Right lobe of liver (tissue), 4 donors: ENCODE measurements at regions not wholly inside any gene's neighbourhood (a gene's known extent, or its start where the extent isn't known, plus 50 kb on each side); places are given as distances from the start of the nearest gene placed in this dataset.
"Not testable (repeated sequence)": the region's sequence is repeated elsewhere in the genome, so short reads cannot be mapped to it uniquely, and the experiment has no call there.

Experiments used
- POLR2A ChIP-seq: fragments of 450-650 bp; IDR thresholded peaks from one replicate; pipeline ENCODE4 v1.6.1; 2017; ENCODE audit warnings: antibody characterized with exemption, mild to moderate bottlenecking
- TF ChIP-seq, protein P1 (sequence below), 4 donors: fragments of 200-600 bp in 3 of 4; fragments of 450-650 bp in 1 of 4; IDR thresholded peaks; one replicate each; pipeline versions ENCODE4 v1.5.1 to v1.8.0; 2016 to 2022; ENCODE audit warnings: antibody characterized with exemption in 4 of 4, mild to moderate bottlenecking in 2 of 4
- donor health status: DM: no; HTN: no; CAD: no.
- donor health status: DM: no; HTN: no; CAD: no.
- donor health status: DM: no; HTN: yes; CAD: no.

DNA sequence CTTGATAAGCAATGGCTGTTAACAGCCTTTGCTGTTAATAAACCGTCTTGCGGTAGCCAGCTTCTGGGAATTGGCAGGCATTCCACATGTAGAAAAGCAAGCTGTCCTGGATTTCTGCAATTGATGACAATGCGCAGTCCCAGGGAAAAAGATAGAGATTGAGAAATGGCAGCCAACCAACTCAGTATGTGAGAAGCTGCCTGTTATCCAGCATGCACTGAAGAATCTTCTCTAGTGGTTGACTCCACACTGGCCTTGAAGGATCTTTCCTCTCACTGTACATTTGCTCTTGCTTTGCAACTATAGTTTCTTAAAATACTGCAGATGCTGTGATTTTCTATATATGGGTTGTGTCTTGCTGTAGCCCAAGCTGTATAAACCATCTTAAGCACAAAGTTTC is 182.5 kb downstream of the DAZ2 start:
- TF ChIP-seq, protein P1, sequence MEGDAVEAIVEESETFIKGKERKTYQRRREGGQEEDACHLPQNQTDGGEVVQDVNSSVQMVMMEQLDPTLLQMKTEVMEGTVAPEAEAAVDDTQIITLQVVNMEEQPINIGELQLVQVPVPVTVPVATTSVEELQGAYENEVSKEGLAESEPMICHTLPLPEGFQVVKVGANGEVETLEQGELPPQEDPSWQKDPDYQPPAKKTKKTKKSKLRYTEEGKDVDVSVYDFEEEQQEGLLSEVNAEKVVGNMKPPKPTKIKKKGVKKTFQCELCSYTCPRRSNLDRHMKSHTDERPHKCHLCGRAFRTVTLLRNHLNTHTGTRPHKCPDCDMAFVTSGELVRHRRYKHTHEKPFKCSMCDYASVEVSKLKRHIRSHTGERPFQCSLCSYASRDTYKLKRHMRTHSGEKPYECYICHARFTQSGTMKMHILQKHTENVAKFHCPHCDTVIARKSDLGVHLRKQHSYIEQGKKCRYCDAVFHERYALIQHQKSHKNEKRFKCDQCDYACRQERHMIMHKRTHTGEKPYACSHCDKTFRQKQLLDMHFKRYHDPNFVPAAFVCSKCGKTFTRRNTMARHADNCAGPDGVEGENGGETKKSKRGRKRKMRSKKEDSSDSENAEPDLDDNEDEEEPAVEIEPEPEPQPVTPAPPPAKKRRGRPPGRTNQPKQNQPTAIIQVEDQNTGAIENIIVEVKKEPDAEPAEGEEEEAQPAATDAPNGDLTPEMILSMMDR (IDR thresholded peaks at IDR 0.05), result not testable (repeated sequence)
- TF ChIP-seq POLR2A, result not testable (repeated sequence)
